GM18498 (cell line): ENCODE measurements at regions not wholly inside any gene's neighbourhood (a gene's known extent, or its start where the extent isn't known, plus 50 kb on each side); places are given as distances from the start of the nearest gene placed in this dataset.

Experiments
- ATAC-seq: cut with Tn5 transposase; IDR thresholded peaks from one replicate; pipeline ENCODE4 v1.9.1; 2021; ENCODE audit warnings: mild to moderate bottlenecking, moderate library complexity; ENCODE audit not compliant: unreplicated experiment

DNA sequence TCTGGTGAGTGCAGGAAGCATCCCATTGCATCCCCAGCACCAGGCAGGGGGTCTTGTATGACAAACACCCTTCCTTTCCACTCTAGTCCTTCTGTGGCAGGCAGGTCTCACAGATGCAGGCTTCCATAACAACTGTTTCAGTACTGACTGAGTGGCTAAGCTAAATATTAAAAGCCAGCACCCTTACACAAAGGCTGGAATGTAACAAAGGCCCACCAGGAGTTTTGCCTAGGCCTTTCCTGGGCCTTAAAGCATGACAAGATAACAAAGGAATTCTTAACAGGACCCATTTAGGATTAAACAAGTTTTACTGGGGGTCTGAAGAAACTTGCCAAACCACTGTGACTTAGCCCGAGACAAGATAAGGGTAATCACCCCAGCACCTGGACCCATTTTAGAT is 228.9 kb upstream of the RPL38 start:
- no peak for ATAC-seq

- ATAC-seq: no peak
These were observed 227.3 kb upstream of the RPL38 start for GRCh38 chr17:73976147-73976546.

DNA sequence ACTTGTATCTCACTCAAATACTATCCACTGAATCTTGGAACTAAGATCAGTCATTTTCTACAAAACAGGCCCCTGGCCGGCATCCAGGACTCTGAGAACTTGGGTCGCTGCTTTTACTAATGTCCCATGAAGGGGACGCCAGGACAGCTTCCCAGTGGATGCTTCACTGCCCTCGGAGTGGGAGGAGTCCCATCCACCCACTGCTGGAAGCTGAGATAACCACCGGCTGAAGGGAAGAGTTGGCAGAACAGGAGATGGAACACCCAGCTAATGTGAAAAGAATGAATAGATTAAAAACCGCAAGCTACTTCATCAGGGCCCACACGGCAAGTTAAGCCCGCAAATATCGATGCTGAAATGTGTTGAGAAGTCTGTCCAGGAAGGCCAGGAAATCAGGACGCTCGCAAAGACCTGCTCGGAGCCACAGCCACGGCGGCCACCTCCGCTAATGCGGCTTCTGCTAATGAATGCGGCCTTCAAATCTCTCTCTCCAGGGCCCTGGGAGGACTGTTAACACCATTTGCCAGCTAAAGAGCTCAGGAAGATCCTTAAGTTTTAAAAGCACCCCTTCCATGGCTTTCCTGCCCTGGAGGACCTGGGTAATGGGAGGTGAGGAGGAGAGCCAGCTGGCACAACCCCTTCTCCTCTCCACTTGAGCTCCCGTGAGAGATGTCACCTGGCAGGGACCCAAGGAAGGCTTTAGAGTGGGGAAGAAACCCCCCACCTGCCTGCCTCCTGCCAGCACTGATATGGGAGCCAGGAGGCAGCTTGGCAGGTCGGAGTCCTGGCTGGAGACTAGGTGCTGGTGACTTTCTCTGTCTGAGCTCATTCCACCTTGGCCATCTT is 226.6 kb upstream of the RPL38 start:
- no peak for ATAC-seq

GRCh38 chr17:73980517-73980916 is 223.0 kb upstream of the RPL38 start:
- no peak for ATAC-seq

DNA sequence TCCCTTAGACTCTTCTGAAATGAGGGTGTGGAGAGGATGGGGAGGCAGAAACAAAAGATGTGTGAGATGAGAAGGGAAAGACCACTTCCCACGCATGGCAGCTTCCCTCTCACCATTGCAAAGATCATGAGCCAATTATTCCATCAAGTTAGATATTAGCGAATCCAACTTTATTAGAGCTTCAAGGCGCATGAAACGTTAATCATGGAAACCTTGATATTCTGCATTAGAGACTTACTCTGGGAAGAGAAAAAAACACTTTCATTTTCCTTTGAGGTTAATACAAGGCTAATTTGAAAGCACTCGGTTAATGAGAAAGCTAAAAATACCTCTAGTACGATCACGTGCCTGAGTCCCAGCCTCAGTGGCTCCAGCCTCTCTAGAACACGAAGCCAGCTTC is 220.6 kb upstream of the RPL38 start:
- ATAC-seq: no peak

GRCh38 chr17:73983621-73984400 is 219.7 kb upstream of the RPL38 start:
- ATAC-seq: no peak

- no peak for ATAC-seq
These were observed 218.5 kb upstream of the RPL38 start for GRCh38 chr17:73984941-73985340.

DNA sequence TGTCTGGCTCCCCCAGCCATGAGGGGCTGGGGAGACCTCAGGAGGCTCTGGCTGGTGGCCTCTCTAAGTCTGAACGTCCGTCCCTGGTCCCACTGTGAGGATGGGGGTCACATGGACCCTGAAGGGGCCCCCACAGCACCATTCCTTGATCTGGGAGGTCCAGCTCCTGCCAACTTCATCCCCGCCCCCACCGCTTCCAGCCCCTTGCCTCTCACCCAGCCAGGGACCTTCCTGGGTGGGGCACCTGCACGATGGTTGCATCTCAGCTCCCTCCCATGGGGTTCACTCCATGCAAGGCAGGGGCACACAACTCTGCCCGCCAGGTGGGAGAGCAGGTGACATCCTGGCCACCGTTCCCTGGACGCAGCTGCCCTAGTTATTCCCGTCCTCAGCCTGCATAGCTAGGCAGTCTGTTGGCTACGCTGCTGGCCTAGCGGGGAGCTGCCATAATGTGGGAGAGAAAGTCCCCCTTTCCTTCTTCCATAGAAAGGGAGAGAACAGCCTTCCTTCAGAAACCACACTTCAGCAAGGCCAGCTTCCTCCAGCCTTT is 217.9 kb upstream of the RPL38 start:
- ATAC-seq: no peak

GRCh38 chr17:73986641-73987177 is 216.8 kb upstream of the RPL38 start:
- no peak for ATAC-seq

DNA sequence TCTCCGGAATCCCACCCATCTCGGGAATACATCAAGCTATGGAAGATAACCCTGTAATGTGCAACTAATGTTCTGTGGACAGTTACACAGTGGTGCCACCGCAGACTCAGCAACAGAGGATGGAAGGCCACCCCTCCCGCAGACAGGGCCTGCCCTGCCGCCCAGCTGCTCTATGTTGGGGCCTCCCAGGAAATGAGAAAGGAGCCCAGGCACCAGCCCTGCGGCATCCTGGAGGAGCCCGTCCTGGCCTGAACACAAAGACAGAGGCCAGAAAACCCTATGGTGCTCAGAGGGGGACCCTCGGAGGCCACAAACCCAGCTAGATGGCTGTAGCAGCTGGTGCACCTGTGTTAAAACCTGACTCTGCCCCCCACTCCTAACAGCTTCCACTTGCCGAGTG is 216.1 kb upstream of the RPL38 start:
- ATAC-seq: no peak

GRCh38 chr17:73987845-73988509 is 215.5 kb upstream of the RPL38 start:
- ATAC-seq: no peak

DNA sequence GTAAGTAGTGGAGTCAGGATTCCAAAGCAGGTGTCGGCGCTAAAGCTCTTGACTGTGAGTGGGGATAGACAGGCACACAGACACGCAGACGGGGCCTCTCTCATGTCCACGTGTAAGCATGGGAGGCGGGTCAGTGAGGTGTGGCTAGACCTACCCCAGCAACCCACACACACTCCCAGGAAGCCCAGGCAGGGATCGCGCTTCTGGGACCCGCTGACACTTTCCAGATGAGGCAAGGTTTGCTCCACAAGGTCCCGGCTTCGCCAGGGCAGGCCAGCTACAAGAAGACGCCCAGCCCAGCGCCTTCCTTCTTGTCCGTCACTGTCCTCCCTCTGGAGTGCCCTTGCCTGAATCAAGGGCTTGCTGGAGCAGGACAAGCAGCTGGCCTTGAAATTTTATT is 213.8 kb upstream of the RPL38 start:
- no peak for ATAC-seq

DNA sequence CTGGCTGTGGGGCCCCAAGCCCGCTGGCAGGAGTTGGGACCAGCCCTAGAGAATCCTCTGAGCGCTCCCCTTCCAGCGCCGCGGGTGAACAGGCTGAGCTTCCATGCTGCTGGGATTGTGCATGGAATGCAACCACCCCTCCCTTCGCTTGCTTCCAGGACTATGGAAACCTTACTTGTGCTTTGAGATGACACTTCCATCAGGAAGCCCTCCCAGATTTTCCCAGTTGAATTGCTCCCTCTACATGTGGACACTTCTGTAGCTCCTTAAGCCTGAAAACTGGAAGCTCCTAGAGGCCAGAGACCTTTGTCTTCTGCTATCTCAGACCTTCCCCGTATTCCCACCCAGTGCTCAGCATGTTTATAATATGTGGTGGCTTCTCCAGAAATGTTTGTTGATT is 213.2 kb upstream of the RPL38 start:
- no peak for ATAC-seq

- no peak for ATAC-seq
These were observed 212.2 kb upstream of the RPL38 start for GRCh38 chr17:73991260-73991659.

- ATAC-seq: no peak
These were observed 208.5 kb upstream of the RPL38 start for GRCh38 chr17:73994946-73995345.

GRCh38 chr17:73997059-73997458 is 206.4 kb upstream of the RPL38 start:
- ATAC-seq: no peak

- no peak for ATAC-seq
These were observed 205.2 kb upstream of the RPL38 start for GRCh38 chr17:73998249-73998648.

GRCh38 chr17:73998653-73999645 is 204.5 kb upstream of the RPL38 start:
- no peak for ATAC-seq

DNA sequence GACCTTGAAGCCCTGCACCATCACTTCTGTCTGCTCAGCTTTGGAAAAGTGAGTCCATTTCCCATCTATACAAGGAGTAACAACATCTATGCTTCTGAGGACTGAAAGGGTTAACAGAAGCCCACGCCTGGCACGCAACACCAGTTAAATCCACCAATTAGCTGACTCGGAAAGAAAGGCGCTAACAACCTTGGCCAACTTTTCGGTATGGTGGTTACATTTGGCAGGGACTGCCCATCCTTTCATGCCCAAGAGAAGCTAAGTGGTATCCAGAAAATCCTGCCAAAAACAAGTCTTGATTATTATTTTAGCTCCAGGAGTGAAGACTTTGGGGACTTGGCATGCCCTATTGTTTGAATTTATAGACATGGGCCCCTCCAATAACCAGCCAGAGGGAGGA is 202.3 kb upstream of the RPL38 start:
- no peak for ATAC-seq

DNA sequence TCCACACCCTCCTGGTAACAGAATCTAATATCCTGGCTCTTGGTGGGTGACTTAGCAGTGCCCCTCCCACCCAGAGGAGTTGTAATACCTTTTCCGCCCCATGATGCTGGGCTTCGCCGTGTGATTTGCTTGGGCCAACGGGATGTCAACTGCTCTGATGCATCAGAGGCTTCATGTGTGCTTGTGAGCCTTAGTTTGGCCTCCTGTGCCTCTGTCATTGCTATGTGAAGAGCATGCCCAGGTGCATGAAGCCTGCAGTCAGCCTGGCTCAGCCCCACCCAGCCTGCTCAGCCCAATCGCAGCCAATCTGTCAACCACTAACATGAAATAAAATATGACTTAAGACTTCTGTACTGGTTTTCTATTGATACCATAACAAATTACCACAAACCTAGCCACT is 201.2 kb upstream of the RPL38 start:
- ATAC-seq: no peak
